ENCODE measurements at regions not wholly inside any gene's neighbourhood (a gene's known extent, or its start where the extent isn't known, plus 50 kb on each side); places are given as distances from the start of the nearest gene placed in this dataset.
A peak's percentile ranks its signal among the peaks of the same experiment; 100 is the strongest.

DNA sequence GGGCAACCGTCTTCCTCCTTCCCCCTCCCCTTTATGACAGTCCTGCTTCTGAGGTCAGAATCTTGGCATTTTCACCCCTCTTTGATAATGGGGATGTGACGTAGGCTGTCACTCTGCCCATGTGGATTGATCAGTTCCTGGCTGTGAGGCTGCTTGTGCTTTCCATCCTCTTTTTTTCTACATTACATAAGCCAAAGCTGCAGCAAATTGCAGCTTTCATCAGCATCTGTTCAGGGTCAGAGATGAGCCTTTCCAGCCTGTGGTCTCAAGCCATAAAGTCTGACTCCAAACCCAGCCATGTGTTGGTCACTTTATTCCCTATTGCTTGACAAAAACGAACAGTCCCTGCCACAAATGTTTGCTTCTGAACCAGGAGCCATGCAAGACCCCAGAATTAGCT lies 535.1 kb downstream of the CDH11 start:
- H3K79me2 ChIP-seq (ENCODE audit: control insufficient read depth, low read length) = no peaks in the 10 kb centered on the region
- H4K20me1 ChIP-seq (ENCODE audit: control insufficient read depth, insufficient read depth, low read depth, low read length) = no peaks in the 10 kb centered on the region
- H3K4me3 ChIP-seq (ENCODE audit: low read length) = no peak overlapping the region
- no peak overlapping the region for H3K27ac ChIP-seq (ENCODE audit: low read depth, low read length)
- no peaks in the 10 kb centered on the region for H3F3A ChIP-seq (ENCODE audit: control insufficient read depth, insufficient read depth)
- 0 out of 2 replicates have a peak, but pooled peaks cover 4% of the 10 kb centered on the region for H3K9me3 ChIP-seq (ENCODE audit: control insufficient read depth, insufficient read depth, low read length)
- H3K36me3 ChIP-seq (ENCODE audit: control insufficient read depth, low read length) = no peaks in the 10 kb centered on the region
- no peak for TF ChIP-seq EZH2phosphoT487 (IDR thresholded peaks at IDR 0.05; ENCODE audit: borderline replicate concordance, low read length)
- TF ChIP-seq, protein P1, sequence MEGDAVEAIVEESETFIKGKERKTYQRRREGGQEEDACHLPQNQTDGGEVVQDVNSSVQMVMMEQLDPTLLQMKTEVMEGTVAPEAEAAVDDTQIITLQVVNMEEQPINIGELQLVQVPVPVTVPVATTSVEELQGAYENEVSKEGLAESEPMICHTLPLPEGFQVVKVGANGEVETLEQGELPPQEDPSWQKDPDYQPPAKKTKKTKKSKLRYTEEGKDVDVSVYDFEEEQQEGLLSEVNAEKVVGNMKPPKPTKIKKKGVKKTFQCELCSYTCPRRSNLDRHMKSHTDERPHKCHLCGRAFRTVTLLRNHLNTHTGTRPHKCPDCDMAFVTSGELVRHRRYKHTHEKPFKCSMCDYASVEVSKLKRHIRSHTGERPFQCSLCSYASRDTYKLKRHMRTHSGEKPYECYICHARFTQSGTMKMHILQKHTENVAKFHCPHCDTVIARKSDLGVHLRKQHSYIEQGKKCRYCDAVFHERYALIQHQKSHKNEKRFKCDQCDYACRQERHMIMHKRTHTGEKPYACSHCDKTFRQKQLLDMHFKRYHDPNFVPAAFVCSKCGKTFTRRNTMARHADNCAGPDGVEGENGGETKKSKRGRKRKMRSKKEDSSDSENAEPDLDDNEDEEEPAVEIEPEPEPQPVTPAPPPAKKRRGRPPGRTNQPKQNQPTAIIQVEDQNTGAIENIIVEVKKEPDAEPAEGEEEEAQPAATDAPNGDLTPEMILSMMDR (IDR thresholded peaks at IDR 0.05; ENCODE audit: low read depth, low read length, poor library complexity, severe bottlenecking) = no peak
- H3K4me2 ChIP-seq (ENCODE audit: low read length) = 0 out of 2 replicates have a peak overlapping the region, but pooled peaks have one; percentile 18
- H3K4me1 ChIP-seq (ENCODE audit: control insufficient read depth, low read length) = peaks cover 40% of the 10 kb centered on the region
- H3K27me3 ChIP-seq (ENCODE audit: control insufficient read depth, low read length) = no peaks in the 10 kb centered on the region
- no peaks in the 10 kb centered on the region for H3K9me2 ChIP-seq (replicated peaks; ENCODE audit: control insufficient read depth, low read length)

DNA sequence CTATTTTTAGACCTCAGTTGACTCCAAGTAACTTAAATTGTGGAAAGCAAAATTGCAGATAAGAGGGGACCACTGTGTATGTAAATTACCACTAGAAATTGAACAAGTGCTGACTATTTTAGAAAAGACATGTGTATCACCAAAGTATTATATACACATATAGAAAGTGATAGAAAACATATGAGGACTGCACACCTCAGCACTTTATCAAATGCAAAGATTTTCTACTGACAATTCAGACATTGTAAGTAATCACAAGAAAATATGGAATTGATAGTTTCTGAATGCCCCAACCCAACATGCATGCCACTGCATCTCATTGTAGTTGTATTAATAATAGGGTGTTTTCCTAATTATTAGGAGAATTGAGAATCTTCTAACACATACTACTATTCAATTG lies 536.5 kb downstream of the CDH11 start:
- Histone ChIP-seq H3K79me2 (ENCODE audit: control insufficient read depth, low read length) (no peaks in the 10 kb centered on the region), H3K4me1 (ENCODE audit: control insufficient read depth, low read length) (peaks cover 40% of the 10 kb centered on the region), H3K27me3 (ENCODE audit: control insufficient read depth, low read length) (no peaks in the 10 kb centered on the region), H4K20me1 (ENCODE audit: control insufficient read depth, insufficient read depth, low read depth, low read length) (no peaks in the 10 kb centered on the region), H3K27ac (ENCODE audit: low read depth, low read length) (peak overlapping the region; percentile 41), H3K9me2 (replicated peaks; ENCODE audit: control insufficient read depth, low read length) (no peaks in the 10 kb centered on the region), H3K4me3 (ENCODE audit: low read length) (0 out of 2 replicates have a peak overlapping the region, but pooled peaks have one; percentile 20), H3K4me2 (ENCODE audit: low read length) (peak overlapping the region; percentile 41), H3F3A (ENCODE audit: control insufficient read depth, insufficient read depth) (no peaks in the 10 kb centered on the region), H3K9me3 (ENCODE audit: control insufficient read depth, insufficient read depth, low read length) (0 out of 2 replicates have a peak, but pooled peaks cover 4% of the 10 kb centered on the region), H3K36me3 (ENCODE audit: control insufficient read depth, low read length) (no peaks in the 10 kb centered on the region)
- TF ChIP-seq EZH2phosphoT487 (IDR thresholded peaks at IDR 0.05; ENCODE audit: borderline replicate concordance, low read length) = no peak
- TF ChIP-seq, protein P1 (IDR thresholded peaks at IDR 0.05; ENCODE audit: low read depth, low read length, poor library complexity, severe bottlenecking) = no peak

DNA sequence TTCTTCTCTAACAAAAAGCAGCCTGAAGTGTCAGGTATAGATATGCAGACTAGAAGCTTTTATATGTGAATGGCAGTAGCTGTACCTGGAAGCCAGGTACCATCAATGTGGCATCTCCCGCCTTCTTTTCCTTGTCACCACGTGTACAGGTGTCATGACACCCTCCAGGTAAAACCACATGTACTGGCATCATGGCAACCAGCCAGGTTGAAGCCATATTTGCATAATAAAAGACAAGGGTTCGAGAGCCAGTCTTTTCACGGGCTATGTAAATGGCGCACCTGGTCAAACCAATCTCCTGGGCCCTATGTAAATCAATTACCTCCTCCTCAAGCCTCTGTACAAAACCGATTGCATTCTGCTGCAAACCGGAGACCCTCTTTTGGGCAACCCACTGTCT lies 541.3 kb downstream of the CDH11 start:
- H3K4me1 ChIP-seq (ENCODE audit: control insufficient read depth, low read length) = peaks cover 21% of the 10 kb centered on the region
- no peaks in the 10 kb centered on the region for H3K36me3 ChIP-seq (ENCODE audit: control insufficient read depth, low read length)
- no peaks in the 10 kb centered on the region for H3K9me2 ChIP-seq (replicated peaks; ENCODE audit: control insufficient read depth, low read length)
- no peak overlapping the region for H3K4me3 ChIP-seq (ENCODE audit: low read length)
- H3F3A ChIP-seq (ENCODE audit: control insufficient read depth, insufficient read depth) = no peaks in the 10 kb centered on the region
- no peaks in the 10 kb centered on the region for H3K79me2 ChIP-seq (ENCODE audit: control insufficient read depth, low read length)
- H3K4me2 ChIP-seq (ENCODE audit: low read length) = no peak overlapping the region
- H4K20me1 ChIP-seq (ENCODE audit: control insufficient read depth, insufficient read depth, low read depth, low read length) = no peaks in the 10 kb centered on the region
- no peaks in the 10 kb centered on the region for H3K27me3 ChIP-seq (ENCODE audit: control insufficient read depth, low read length)
- TF ChIP-seq, protein P1 (IDR thresholded peaks at IDR 0.05; ENCODE audit: low read depth, low read length, poor library complexity, severe bottlenecking) = no peak
- no peak for TF ChIP-seq EZH2phosphoT487 (IDR thresholded peaks at IDR 0.05; ENCODE audit: borderline replicate concordance, low read length)
- H3K27ac ChIP-seq (ENCODE audit: low read depth, low read length) = no peak overlapping the region
- H3K9me3 ChIP-seq (ENCODE audit: control insufficient read depth, insufficient read depth, low read length) = no peaks in the 10 kb centered on the region

All from DOHH2 (cell line).